Activated CD4-positive, CD25-positive, alpha-beta regulatory T cell treated with anti-CD3 and anti-CD28 coated beads, Interleukin-2, amount 50 U/mL, for 72 hours (primary cell): ENCODE measurements at regions not wholly inside any gene's neighbourhood (a gene's known extent, or its start where the extent isn't known, plus 50 kb on each side); places are given as distances from the start of the nearest gene placed in this dataset.

Experiments used
- DNase-seq: peaks from one replicate; pipeline ENCODE4 v3.0.0; 2021

DNA sequence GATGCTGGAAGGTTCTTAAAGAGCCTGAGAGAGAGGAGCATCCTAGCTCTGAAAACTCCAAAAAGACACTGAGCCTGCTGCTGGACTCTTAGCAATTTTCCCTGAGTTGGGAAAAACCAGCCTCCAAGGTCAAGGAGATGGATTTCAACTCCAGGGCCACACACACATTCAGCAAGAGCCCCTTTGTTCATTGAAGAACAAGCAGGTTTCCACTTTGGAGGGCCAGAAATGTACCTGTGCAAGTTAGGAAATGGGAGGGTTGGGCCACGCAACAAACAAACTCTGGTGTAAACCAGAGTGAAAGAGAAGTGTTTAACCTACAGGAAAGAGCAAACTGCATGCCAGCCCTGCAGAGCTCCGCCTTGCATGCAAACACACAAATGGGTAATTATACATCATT, 264.8 kb upstream of the RPL38 start:
- DNase-seq, result no peak

DNA sequence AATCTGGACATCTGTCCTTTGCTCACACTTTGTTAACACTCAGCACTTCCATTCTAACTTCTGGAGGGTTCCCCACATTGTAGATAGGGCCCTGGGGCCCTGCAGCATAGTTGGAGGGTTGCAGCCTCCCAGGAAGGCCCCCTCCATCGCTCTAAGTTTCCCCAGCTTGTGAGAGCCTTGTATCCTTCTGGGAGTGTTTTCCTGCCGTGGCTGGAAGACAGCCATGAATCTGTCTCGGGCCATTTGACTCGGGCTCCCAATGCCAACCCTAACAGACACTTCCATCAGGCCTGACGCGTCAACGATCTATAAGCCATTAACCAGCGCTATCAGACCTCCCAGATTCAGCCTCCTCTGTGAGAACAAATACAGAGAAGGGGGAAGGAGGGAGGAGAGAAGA, 263.7 kb upstream of the RPL38 start:
- DNase-seq, result no peak

DNA sequence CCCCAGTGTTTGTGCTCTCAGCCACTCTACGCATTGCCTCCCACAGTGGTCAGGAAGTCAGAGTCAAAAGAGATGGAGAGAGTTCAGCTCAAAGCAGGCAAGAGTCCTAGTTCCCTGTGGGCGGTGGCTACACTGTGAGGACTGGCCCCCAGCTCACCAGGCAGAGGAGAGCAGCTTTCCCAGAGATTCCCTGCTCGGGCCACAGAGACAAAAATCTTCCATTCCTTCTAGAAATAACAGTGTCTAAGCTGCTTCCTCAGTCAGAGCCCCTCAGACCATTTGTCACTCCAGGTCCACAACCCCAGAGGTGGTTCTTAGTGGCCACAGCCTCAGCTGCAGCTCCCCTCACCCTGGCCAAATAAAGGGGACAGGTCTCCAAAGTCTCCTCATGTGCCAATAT, 263.0 kb upstream of the RPL38 start:
- no peak for DNase-seq

DNA sequence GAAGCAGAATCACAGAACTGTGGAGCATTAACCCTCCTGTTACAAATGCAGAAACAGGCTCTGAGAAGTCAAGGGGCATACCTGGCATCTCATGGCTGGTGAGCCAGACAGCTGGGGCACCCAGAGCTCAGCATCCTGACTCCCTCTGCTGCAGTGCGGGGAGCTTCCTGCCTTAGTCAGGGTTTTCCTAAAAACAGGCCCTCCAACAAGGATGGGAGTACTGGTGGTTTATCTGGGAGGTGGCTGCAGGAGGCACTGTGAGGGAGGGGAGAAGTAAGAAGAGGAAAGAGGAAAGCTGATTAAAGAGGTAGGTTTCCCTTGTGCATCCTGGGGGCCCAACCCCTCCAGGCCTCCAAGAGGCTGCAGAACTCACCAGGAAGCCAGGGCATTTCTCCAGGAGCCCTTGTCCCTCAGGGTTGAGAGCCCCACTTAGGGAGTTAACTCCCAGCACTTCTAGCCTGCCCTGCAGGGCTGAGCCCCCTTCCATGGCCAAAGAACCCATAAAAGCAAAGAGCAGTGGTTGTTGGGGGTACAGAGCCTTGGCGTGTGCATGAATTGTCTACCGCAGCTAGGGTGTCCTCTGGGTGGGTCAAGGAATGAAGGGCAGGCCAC, 261.5 kb upstream of the RPL38 start:
- DNase-seq, result no peak

DNA sequence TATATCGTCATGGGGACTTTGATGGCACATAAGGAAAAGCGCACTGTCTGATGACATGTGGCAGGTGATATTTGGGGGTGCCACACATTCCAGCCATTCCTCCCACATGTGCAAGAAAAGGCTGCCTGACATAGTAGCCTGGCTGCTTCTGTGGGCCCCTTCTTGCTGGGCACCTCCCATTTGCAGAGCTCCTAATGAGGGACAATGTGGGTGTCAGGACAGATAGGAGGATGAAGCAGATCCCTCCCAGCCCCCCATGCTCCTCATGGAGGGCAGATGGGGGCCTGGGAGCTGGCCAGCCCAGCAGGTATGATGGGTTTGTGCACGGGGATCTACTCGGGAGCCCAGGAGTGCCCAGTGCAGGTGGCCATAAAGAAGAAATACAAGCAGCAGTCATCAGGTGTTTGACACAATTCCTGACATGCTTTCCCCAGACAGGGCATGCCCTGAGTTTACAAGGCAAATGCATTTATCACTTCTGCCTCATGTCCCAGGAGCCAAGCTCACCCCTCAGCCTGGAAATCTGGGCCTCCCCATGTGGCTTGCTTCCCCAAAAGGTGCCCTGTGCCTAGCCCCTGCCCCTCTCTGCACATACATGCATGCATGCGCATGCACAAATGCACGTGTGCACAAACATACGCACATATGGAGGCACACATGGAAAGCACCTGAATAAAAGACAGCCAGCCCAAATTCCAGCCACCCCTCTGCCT, 260.6 kb upstream of the RPL38 start:
- no peak for DNase-seq

DNA sequence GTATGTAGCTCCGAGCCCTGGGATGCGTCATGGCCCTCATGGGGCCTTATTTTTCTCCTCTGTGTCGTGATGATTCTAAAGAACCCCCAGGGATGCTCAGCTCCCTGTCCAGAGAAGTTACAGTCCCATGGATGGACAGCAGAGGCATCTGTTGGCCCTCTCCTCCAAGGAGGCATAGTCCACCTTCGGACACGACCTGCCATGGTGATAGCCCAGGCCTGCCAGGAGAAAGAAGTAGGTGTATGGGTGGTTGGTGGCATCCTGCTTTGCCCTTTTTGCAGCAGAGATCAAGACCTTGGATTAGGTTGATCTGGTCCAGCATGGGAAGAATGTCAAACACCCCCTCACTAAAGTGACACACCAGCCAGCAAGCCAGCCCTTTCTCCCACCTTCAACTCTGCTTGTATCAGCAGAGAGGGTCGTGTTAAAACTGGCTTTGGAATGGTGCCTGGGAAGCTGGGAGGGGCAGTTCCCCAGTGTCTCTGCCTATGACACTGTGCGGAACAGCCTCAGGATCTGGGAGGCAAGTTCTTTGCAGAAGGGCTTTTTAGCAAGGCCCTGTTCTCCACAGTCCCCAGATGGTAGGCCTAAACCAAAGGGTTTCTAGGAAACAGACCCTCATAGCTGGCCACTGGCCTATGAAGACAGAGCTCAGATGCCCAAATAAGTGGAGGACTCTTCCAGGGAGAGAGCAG, 259.9 kb upstream of the RPL38 start:
- no peak for DNase-seq

DNA sequence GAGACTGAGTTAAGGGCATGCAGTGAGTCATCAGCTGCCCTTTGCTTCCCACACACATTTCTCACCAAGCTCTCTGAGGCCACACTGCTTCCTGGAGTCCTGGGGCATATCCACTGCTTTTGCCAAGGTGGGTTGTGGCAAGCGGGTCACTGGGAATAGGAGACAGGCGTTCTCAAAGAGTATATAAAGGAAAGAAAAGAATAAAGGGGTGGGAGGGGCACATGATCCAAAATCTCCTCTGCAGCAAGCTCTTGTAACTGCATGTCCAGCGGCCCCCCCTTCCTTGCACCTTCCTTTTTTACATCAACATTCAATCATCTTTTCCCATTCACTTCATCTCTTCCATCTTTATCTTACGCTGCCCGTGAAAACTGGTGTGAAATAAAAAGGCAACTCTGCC, 259.1 kb upstream of the RPL38 start:
- no peak for DNase-seq

DNA sequence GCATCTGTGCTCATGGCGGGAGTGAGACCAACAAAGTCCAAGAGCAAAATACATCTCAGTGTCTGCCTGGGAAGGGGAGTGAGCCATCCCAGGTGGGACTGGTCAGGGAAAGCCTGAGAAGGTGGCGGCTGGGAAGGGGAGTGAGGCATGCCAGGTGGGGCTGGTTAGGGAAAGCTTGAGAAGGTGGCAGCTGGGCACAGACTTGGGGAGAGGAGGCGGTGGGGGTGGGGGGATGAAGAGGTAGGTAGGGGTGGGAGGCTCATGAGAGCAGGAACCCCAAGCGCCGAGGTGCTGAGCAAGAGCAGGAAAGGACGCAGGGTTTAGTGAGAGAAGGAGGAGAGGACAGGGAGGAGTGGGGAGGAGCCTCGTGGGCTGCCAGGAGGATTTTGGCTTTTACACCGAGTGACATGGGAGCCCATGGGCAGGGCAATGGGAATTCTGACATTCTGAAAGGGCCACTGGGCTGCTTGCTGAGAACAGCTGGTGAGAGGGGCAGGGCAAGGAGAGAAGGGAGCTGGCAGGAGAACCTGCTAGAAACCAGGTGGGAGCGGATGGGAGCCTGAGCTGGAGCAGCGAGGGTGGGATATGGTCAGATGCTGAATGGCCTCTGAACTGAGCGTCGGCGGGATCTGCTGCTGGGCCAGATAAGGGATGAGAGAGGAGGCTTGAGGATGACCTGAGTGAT, 256.1 kb upstream of the RPL38 start:
- no peak for DNase-seq

DNA sequence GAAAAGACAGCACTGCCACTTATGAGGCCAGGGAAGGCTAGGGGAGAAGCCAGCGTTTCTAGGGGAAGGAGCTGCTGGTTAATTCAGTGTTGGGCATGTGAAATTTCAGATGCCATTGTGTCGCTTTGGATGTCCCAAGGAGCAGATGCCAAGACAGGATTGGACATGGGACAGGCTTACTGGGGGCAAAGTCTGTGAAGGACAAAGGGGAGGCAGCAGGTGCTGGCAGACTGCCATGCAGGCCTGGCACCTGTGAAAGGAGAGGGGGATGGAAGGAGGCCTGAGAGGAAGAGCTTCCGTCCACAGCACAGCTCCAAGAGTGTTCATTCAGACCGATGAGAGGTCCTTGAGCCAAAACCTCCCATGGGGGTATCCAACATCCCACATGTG, 255.5 kb upstream of the RPL38 start:
- no peak for DNase-seq

DNA sequence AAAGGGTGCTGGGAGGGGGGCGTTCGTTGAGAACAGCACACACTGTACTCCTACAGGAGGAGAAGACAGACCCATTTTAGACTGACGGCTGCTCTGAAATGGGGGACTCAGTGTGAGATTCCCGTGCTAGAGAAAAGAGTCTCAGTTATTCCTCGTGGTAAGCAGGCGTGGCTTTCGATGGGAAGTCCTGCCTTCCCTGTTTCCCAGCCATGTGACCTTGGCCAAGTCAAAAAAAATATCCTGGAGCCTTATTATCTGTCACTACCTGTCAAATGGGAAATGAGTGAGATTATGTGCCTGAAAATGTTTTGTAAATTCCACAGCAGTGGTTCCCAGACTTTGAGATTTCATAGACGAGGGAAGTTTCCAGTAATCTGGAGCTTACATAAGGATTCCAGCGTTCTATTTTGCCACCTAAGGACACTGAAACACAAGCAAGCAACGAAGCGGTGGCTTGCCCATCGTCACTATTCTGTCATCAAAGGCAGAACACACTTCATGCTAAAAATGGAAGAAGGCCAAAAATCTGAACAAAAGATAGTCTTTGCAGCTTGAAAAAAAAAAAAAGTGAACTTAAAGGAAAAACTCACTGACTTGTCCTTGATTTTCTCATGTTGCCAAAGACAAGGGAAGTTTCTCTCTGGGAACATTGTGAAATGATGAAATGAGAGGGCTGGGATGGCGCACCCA, 253.4 kb upstream of the RPL38 start:
- DNase-seq, result no peak

DNA sequence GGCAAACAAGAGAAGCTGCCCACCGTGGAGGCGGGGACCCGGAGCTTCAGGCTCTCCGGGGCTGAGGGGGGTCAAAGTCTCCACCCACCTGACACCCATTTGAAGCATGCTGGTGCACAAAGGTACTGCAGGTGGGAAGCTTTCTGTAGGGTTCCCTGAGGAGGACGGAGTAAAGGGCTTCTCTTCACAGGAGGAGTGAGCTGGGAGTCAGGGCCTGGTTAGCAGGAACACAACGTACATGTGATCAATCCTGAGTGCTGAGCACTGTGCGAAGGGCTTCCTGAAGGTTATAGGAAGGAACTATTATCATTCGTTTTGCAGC, 252.9 kb upstream of the RPL38 start:
- no peak for DNase-seq

DNA sequence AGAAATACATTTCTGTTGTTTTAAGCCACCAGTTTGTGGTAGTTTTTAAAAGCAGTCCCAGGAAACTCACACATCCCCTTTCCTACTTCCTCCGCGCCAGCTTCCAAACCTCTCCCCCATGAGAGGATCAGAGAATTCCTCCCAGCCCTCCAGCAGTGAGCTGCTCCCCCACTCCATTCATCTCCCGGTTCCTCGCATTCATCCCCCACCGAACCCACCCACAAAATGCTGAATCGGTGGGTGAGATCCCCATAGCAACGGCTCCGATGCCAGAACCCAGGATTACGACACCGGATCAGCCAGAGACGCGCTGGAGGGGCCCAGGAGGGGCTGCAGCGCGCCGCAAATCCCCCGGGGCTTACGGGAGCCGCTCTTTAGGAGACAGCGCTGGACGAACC, 251.4 kb upstream of the RPL38 start:
- DNase-seq, result no peak

DNA sequence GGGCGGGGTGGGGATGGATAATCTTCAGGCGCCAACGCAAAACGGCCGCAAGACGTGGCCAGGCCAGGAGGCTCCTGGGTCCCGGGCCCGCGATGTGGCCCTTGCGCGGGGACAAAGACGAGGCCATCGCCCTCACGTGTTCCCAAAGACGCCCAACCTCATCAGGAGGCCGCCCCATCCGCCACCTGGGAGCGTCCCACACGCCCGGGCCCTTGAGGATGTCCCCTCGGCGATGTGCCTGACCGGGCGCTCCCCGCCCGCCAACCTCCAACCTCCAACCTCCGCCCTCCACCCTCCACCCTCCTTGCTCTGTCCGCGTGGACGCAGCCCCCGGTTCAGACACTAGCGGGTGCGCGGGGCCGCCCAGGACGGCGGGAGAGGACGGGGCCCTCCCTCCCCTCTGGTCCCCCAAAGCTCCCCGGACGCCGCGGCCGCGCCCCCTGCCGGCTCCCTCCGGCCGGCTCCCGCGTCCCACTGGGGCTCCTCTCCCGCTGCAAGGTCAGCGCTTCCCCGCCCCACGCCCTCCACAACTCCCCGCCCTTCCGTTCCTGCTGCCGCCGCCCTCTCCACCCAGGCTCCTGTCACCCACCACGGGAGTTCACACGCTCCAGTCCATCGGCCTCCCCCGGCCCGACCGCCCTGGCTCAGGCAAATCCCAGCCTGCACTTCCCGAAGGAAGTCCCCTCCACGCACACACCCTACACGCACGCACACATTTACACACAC, 250.8 kb upstream of the RPL38 start:
- peak; percentile 38 for DNase-seq

DNA sequence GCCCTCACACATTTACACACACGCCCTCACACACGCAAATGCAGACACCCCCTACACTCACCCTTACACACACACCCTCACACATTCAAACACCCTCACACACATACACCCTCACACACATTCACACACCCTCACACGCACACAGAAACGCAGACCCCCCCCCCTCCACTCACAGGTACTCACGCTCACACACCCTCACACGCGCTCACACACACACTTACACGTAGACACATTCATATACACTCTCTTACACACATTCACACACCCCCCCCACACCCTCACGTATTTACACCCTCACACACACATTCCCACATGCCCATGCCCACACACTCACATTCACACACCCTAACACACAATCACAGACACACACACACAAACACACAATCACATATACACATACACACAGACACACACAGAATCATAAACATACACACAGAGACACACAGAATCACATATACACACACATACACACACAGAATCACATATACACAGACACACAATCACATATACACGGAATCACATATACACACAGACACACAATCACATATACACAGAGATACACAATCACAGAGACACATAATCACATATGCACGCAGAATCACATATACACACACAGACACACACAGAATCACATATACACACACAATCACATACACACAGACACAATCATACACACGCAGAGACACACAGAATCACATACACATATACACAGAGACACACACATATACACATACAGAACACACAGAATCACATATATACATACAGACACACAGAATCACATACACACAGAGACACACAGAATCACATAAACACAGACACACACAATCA, 250.1 kb upstream of the RPL38 start:
- DNase-seq, result no peak

DNA sequence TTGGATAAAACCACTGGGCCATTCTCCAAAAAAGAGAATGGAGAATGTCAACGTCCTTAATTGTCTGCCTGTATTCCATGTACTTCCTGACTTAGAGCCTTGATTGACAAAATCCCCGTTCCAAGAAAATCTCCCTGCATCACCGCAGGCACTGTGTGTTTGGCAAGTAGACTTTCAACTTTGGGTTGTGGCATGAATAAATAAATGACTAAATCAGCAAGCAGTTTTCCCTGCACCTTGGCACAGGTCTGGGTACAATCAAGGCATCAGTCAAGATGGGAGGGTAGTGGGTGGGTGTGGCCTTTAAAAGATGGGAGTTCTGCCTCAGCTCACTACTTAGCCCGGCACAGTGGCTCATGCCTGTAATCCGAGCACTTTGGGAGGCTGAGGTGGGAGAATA, 248.5 kb upstream of the RPL38 start:
- no peak for DNase-seq

DNA sequence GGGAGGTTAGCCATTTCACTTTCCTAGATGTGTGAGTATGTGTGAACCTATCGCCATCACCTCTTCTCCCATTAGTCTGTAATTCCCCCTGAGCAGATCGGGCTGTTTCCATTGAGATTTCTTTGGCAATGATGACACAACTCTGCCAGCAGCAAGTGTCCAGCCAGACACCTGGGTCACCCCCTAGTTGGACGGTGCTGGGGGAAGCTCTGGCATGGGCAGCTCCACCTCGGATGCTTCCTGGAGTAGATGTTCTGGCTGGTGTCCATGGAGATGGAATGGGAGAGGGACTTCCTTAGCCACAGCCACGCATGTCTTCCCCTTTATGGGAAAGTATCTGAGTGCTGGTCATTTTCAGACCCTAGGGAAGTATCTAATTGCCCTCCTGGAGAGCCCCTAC, 247.9 kb upstream of the RPL38 start:
- no peak for DNase-seq

DNA sequence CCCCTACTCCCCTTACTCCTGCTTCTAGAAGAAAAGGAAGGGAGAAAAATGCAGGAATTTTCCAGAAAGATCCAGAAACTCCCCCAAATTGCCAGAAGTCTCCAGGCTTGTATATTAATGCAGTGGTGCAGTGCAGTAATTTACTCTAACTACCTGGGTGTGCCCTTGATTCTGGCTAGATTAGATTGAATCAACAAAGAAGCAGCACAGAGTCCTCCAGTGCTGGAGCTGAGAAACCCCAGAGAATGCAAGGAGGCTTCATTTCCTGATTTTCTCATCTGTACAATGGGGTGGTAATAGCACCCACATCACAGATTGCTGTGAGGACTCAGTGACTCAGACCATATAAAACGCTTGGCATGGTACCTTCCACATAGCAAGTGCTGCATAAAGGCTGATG, 247.3 kb upstream of the RPL38 start:
- DNase-seq, result no peak

DNA sequence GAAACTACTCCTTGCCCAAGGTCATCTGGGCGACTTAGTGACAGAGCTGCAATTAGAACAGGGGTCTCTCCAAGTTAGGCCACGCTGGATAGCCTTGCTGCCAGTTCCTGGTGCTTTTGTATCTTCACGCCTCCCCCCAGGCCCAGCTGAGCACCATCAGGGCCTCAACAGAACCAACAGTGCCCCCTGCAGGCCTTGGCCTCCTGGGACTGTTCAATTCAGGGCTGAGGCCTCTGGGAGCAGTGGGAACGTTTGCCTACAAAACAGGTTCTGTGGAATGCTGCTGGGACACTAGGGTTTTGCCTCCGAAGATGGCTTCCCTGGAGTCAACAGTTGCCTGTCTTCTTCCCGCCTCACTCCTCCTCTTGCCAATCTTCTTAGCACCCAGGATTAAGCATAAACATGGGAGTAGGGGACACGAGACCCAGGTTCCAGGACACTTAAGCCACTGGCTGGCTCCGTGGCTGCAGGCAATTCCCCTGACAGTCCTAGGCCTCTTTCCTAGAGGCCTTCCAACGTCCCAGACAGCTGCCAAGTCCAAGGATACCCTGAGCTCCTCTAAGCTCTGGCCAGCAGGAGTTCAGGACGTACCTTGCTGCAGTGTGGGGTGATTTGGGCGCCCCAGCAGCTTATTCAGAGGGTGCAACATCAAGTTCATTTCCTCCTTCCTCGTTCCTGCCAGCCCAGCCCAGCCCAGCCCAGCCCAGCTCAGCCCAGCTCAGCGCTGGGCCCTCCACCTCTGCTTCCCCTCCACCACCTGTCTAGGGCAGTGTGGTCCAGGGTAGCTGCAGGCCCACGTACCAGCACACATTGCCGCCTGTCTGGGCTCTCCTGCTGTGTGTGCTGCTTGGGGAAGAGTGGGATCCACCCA, 246.6 kb upstream of the RPL38 start:
- peak; percentile 47 for DNase-seq

DNA sequence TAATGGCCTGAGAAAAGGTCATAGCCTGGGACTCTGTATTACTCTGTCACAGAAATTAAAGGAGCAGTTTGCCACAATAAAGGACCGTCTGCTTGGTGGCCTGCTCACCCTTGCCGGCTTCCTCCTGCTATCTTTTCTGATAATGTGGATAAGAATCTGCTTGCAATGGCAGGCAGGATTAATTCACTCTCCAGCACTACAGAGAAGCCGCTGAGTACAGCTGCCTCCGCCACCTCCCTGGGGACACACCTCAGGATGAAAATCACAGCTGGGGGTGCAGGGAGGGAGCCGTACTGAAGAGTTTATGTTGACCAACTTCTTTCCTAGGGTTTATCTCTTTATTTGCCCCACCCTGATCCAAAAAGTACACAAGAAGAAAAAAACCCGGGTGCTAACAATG, 245.9 kb upstream of the RPL38 start:
- no peak for DNase-seq

DNA sequence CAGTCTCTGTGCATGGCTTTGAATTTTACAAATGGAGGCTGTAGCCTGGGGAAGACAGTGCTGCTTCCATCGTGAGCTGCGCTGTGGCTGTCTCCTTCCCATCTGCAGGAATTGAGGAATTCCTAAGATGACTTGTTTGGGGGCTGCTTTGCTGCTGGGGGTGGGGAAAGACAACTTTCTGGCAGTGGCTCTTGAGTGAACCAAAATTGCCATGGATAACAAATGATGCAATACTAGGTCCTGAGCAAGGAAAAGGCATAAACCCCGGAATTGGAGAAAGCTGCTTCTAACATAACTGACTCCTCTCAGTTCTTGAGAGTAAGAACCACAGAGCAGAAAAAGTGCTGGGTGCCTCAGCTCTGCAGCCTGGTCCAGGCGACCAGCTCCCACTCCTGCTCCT, 245.0 kb upstream of the RPL38 start:
- DNase-seq, result no peak

DNA sequence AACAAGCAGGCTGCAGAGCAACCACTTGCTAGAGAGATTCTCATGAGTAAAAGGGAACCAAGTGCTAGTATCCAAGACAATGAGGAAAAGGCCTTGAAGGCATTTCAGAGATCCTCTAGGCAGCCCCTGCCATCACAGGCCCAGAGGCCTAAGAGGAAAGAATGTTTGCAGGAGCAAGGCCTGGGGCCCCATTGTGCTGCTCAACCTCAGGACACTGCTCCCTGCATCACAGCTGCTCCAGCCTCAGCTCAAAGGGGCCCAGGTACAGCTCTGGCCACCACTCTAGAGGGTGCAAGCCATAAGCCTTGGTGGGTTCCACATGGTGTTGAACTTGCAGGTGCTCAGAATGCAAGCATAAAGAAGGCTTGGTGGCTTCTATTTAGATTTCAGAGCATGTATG, 243.0 kb upstream of the RPL38 start:
- DNase-seq, result no peak
